ENCODE measurements at regions not wholly inside any gene's neighbourhood (a gene's known extent, or its start where the extent isn't known, plus 50 kb on each side); places are given as distances from the start of the nearest gene placed in this dataset.

- TF ChIP-seq CTCF (IDR thresholded peaks at IDR 0.05; ENCODE audit: insufficient read depth, low read length, poor library complexity, severe bottlenecking) (peak; percentile 68), EZH2phosphoT487 (conservative IDR thresholded peaks at IDR 0.05; ENCODE audit: low read length) (no peak)
Observed at GRCh38 chr22:45096256-45096907, 67.3 kb upstream of the NUP50 start.

Data from SU-DHL-6 (cell line).